ENCODE measurements at regions not wholly inside any gene's neighbourhood (a gene's known extent, or its start where the extent isn't known, plus 50 kb on each side); places are given as distances from the start of the nearest gene placed in this dataset.

GRCh38 chr14:34043627-34044372 is 92.9 kb upstream of the EGLN3 start:
- no peak for TF ChIP-seq GATA3 (IDR thresholded peaks at IDR 0.05; ENCODE audit: low read depth, low read length)
- no peak for TF ChIP-seq GATA2 (IDR thresholded peaks at IDR 0.05; ENCODE audit: low read depth, low read length)

- no peak for TF ChIP-seq GATA3 (IDR thresholded peaks at IDR 0.05; ENCODE audit: low read depth, low read length)
- TF ChIP-seq GATA2 (IDR thresholded peaks at IDR 0.05; ENCODE audit: low read depth, low read length): no peak
Observed at GRCh38 chr14:34041220-34041619, 90.3 kb upstream of the EGLN3 start.

- TF ChIP-seq GATA2 (IDR thresholded peaks at IDR 0.05; ENCODE audit: low read depth, low read length) (no peak), GATA3 (IDR thresholded peaks at IDR 0.05; ENCODE audit: low read depth, low read length) (no peak)
Observed at GRCh38 chr14:34040766-34041165, 89.9 kb upstream of the EGLN3 start.

GRCh38 chr14:34039428-34040047 is 88.7 kb upstream of the EGLN3 start:
- TF ChIP-seq GATA2 (IDR thresholded peaks at IDR 0.05; ENCODE audit: low read depth, low read length): no peak
- TF ChIP-seq GATA3 (IDR thresholded peaks at IDR 0.05; ENCODE audit: low read depth, low read length): no peak

- TF ChIP-seq GATA2 (IDR thresholded peaks at IDR 0.05; ENCODE audit: low read depth, low read length) (no peak), GATA3 (IDR thresholded peaks at IDR 0.05; ENCODE audit: low read depth, low read length) (no peak)
Observed at GRCh38 chr14:34038358-34039057, 87.6 kb upstream of the EGLN3 start.

GRCh38 chr14:34036319-34036766 is 85.5 kb upstream of the EGLN3 start:
- TF ChIP-seq GATA3 (IDR thresholded peaks at IDR 0.05; ENCODE audit: low read depth, low read length): no peak
- TF ChIP-seq GATA2 (IDR thresholded peaks at IDR 0.05; ENCODE audit: low read depth, low read length): no peak

GRCh38 chr14:34035934-34036250 is 85.0 kb upstream of the EGLN3 start:
- TF ChIP-seq GATA3 (IDR thresholded peaks at IDR 0.05; ENCODE audit: low read depth, low read length): no peak
- no peak for TF ChIP-seq GATA2 (IDR thresholded peaks at IDR 0.05; ENCODE audit: low read depth, low read length)

- TF ChIP-seq GATA2 (IDR thresholded peaks at IDR 0.05; ENCODE audit: low read depth, low read length) (no peak), GATA3 (IDR thresholded peaks at IDR 0.05; ENCODE audit: low read depth, low read length) (no peak)
Observed at GRCh38 chr14:34035177-34035933, 84.5 kb upstream of the EGLN3 start.

- TF ChIP-seq GATA2 (IDR thresholded peaks at IDR 0.05; ENCODE audit: low read depth, low read length) (no peak), GATA3 (IDR thresholded peaks at IDR 0.05; ENCODE audit: low read depth, low read length) (no peak)
Observed at GRCh38 chr14:34034447-34035176, 83.7 kb upstream of the EGLN3 start.

- TF ChIP-seq GATA2 (IDR thresholded peaks at IDR 0.05; ENCODE audit: low read depth, low read length) (no peak), GATA3 (IDR thresholded peaks at IDR 0.05; ENCODE audit: low read depth, low read length) (no peak)
Observed at GRCh38 chr14:34032720-34033119, 81.8 kb upstream of the EGLN3 start.

- TF ChIP-seq GATA2 (IDR thresholded peaks at IDR 0.05; ENCODE audit: low read depth, low read length): peak; percentile 61; the same call in 1 of the 2 replicates
- no peak for TF ChIP-seq GATA3 (IDR thresholded peaks at IDR 0.05; ENCODE audit: low read depth, low read length)
Observed at GRCh38 chr14:34030864-34031263, 80.0 kb upstream of the EGLN3 start.

- TF ChIP-seq GATA3 (IDR thresholded peaks at IDR 0.05; ENCODE audit: low read depth, low read length): no peak
Observed at GRCh38 chr14:34029921-34030334, 79.1 kb upstream of the EGLN3 start.

GRCh38 chr14:34027990-34028495 is 77.2 kb upstream of the EGLN3 start:
- TF ChIP-seq GATA2 (IDR thresholded peaks at IDR 0.05; ENCODE audit: low read depth, low read length) (no peak), GATA3 (IDR thresholded peaks at IDR 0.05; ENCODE audit: low read depth, low read length) (no peak)

Measured in SH-SY5Y (cell line).